BJ (cell line): ENCODE measurements at regions not wholly inside any gene's neighbourhood (a gene's known extent, or its start where the extent isn't known, plus 50 kb on each side); places are given as distances from the start of the nearest gene placed in this dataset.

Source experiments
- CTCF ChIA-PET: fragments of 350-600 bp; formaldehyde crosslinking; extraction: SDS; loops from one replicate; lab custom pipeline; 2021; ENCODE audit warnings: antibody characterized with exemption, inconsistent platforms; lab: Yijun Ruan, JAX
- POLR2A ChIA-PET: fragments of 300-600 bp; sonication (Branson Sonifier 250); formaldehyde crosslinking; extraction: SDS; loops from one replicate; lab custom pipeline; 2021; ENCODE audit warnings: antibody characterized with exemption; lab: Charles Lee
- DNase-seq: peaks from one replicate; pipeline ENCODE4 v3.0.0-alpha.2; 2011; ENCODE audit warnings: low read depth
- H3K27me3 ChIP-seq: 2 replicates; pipeline ENCODE4 v1.6.0; 2011; ENCODE audit warnings: low read length; ENCODE audit not compliant: control insufficient read depth, insufficient read depth
- H3K36me3 ChIP-seq: 2 replicates; pipeline ENCODE4 v1.5.1; 2011; ENCODE audit warnings: low read length; ENCODE audit not compliant: control insufficient read depth, insufficient read depth
- H3K4me3 ChIP-seq: 2 replicates; pipeline ENCODE4 v1.5.1; 2011; ENCODE audit warnings: low read depth, mild to moderate bottlenecking, control low read depth, low read length
- CTCF ChIP-seq: IDR thresholded peaks from 2 replicates; pipeline ENCODE4 v1.5.1; 2011; ENCODE audit warnings: low read depth, mild to moderate bottlenecking, control low read depth, inconsistent platforms, low read length, moderate library complexity; ENCODE audit not compliant: insufficient read depth

DNA sequence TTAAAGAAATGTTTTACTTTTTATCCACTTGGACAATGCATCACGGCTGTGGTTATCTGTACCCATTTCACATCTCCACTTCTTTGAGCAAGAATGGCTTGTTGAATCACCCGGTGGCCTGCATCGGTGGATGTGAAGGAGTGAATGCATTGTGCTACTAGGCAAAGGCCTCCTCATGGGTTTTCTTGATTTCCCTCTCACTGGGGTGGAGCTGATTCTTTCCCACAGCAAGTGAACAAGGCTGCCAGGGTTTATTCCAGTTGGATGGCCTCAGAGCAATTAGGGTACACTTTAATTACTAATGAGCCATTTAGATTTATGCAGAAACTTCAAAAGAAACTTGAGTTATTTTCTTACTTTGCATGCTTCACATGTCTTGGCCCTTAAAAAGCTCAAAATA is 387.1 kb downstream of the RND3 start:
- Histone ChIP-seq H3K4me3 (no peak overlapping the region), H3K36me3 (no peaks in the 10 kb centered on the region), H3K27me3 (no peaks in the 10 kb centered on the region)
- ChIA-PET CTCF (no interaction called here), POLR2A (no interaction called here)
- TF ChIP-seq CTCF = no peak
- DNase-seq = no peak

GRCh38 chr2:150099805-150100204 is 387.7 kb downstream of the RND3 start:
- Histone ChIP-seq H3K36me3 (no peaks in the 10 kb centered on the region), H3K27me3 (no peaks in the 10 kb centered on the region), H3K4me3 (no peak overlapping the region)
- ChIA-PET POLR2A (no interaction called here), CTCF (no interaction called here)
- no peak for TF ChIP-seq CTCF
- no peak for DNase-seq

GRCh38 chr2:150097901-150098531 is 389.5 kb downstream of the RND3 start:
- Histone ChIP-seq H3K4me3 (no peak overlapping the region), H3K27me3 (no peaks in the 10 kb centered on the region), H3K36me3 (no peaks in the 10 kb centered on the region)
- POLR2A ChIA-PET = no interaction called here
- peak; percentile 44 for TF ChIP-seq CTCF
- CTCF ChIA-PET = no interaction called here
- no peak for DNase-seq

DNA sequence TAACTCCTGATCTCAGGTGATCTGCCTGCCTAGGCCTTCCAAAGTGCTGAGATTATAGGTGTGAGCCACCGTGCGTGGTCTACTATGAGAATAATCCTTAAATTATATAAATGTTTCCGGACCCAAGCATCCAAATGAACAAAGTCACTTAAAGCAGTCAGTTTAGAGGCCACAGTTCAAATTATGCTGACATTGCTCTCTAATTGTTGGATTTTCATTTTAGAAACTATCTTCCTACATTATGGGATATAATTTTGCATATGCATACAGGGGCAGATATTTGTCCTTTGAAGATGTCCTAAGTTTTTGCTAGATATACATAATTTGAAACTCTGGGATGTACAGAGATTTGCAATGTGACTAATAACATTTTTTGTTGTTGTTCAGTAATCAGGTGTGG is 390.1 kb downstream of the RND3 start:
- ChIA-PET CTCF (interaction anchor here (0.7 kb wide), 1 partner anchor 30 kb away, joined by 3 read pairs; no protein-coding TSS in a partner anchor), POLR2A (no interaction called here)
- no peak for TF ChIP-seq CTCF
- no peak overlapping the region for H3K4me3 ChIP-seq
- H3K36me3 ChIP-seq = no peaks in the 10 kb centered on the region
- no peak for DNase-seq
- H3K27me3 ChIP-seq = no peaks in the 10 kb centered on the region

DNA sequence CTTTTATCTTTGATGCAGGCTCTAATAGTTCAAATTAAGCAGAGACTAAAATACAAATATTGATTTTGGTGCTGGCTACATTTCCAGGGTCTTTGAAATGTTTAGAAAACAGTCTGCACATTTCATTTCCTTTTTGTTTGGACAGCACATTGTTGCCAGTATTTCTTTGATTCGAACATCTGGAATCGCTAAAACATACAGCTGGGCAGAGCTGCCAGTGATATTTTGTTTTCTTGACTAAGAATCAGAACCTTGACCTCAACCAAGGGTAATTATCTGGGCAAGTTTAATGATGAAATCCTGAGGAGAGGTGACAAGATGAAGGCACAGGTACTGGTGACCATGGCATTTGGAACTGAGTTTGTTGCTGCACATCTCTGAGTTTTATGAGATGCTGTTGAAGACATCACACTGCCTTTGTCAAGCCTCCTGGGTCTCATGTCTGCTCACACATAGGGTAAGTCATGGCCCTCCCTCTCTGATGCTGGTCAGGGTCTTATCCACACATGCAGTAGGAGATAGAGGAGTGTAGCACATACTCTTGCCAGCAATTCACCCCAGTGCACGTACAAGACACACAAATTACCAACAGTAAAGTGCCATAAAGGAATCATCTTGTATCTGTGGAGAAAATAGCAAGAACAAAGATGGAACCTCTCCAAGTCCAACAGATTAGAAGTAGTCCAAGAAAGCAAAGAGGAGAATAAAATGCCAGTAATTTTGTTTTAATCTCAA is 391.9 kb downstream of the RND3 start:
- CTCF ChIA-PET = interaction anchor here (1.0 to 1.1 kb wide), 2 partner anchors 11 to 116 kb away, joined by 3 read pairs; no protein-coding TSS in a partner anchor
- POLR2A ChIA-PET = no interaction called here
- TF ChIP-seq CTCF = no peak

More for the DNA sequence above, 391.9 kb downstream of the RND3 start:
- DNase-seq = no peak
- H3K4me3 ChIP-seq = no peak overlapping the region
- H3K36me3 ChIP-seq = no peaks in the 10 kb centered on the region
- H3K27me3 ChIP-seq = no peaks in the 10 kb centered on the region
